ENCODE measurements at regions not wholly inside any gene's neighbourhood (a gene's known extent, or its start where the extent isn't known, plus 50 kb on each side); places are given as distances from the start of the nearest gene placed in this dataset.
A peak's percentile ranks its signal among the peaks of the same experiment; 100 is the strongest.

GRCh38 chr11:115869131-115869530 is 364.9 kb upstream of the CADM1 start:
- Histone ChIP-seq H4K20me1 (ENCODE audit: control insufficient read depth, extremely low read depth, insufficient read depth, low read length) (no peaks in the 10 kb centered on the region), H3K27me3 (ENCODE audit: control insufficient read depth, insufficient read depth, low read length) (no peaks in the 10 kb centered on the region), H3K4me2 (ENCODE audit: extremely low read depth, insufficient read depth, low read length) (no peak overlapping the region), H2AFZ (ENCODE audit: low read length) (no peak overlapping the region), H3K9me3 (ENCODE audit: control insufficient read depth, insufficient read depth, low read depth, low read length) (no peaks in the 10 kb centered on the region), H3K79me2 (ENCODE audit: control insufficient read depth, insufficient read depth, low read length) (no peaks in the 10 kb centered on the region), H3K4me3 (replicated peaks in 1 of 4; ENCODE audit: control extremely low read depth in 1 of 4, insufficient read depth in 1 of 4, low read depth in 3 of 4, low read length in 4 of 4) (no peak overlapping the region), H3K36me3 (ENCODE audit: control insufficient read depth, insufficient read depth, low read length) (no peaks in the 10 kb centered on the region), H3K27ac (ENCODE audit: insufficient read depth, low read length) (no peak overlapping the region), H3K9ac (ENCODE audit: insufficient read depth, low read length) (no peak overlapping the region), H3K4me1 (ENCODE audit: control insufficient read depth, extremely low read depth, insufficient read depth, low read length) (no peaks in the 10 kb centered on the region)
- DNase-seq (ENCODE audit: low read depth in 2 of 2): no peak
- no peak for TF ChIP-seq CTCF (conservative IDR thresholded peaks at IDR 0.05 in 1 of 2, IDR thresholded peaks at IDR 0.05 in 1 of 2; ENCODE audit: low read depth in 1 of 2, low read length in 2 of 2)
- no peak for TF ChIP-seq EZH2 (IDR thresholded peaks at IDR 0.05; ENCODE audit: low read length, missing control alignments)

- TF ChIP-seq CTCF (conservative IDR thresholded peaks at IDR 0.05 in 1 of 2, IDR thresholded peaks at IDR 0.05 in 1 of 2; ENCODE audit: low read depth in 1 of 2, low read length in 2 of 2): no peak
- no peak for TF ChIP-seq EZH2 (IDR thresholded peaks at IDR 0.05; ENCODE audit: low read length, missing control alignments)
- no peaks in the 10 kb centered on the region for H3K27me3 ChIP-seq (ENCODE audit: control insufficient read depth, insufficient read depth, low read length)
- H3K4me1 ChIP-seq (ENCODE audit: control insufficient read depth, extremely low read depth, insufficient read depth, low read length): no peaks in the 10 kb centered on the region
- no peaks in the 10 kb centered on the region for H3K9me3 ChIP-seq (ENCODE audit: control insufficient read depth, insufficient read depth, low read depth, low read length)
- H3K9ac ChIP-seq (ENCODE audit: insufficient read depth, low read length): no peak overlapping the region
- H3K27ac ChIP-seq (ENCODE audit: insufficient read depth, low read length): no peak overlapping the region
- no peaks in the 10 kb centered on the region for H3K79me2 ChIP-seq (ENCODE audit: control insufficient read depth, insufficient read depth, low read length)
- H4K20me1 ChIP-seq (ENCODE audit: control insufficient read depth, extremely low read depth, insufficient read depth, low read length): no peaks in the 10 kb centered on the region
- H3K4me2 ChIP-seq (ENCODE audit: extremely low read depth, insufficient read depth, low read length): no peak overlapping the region
- no peaks in the 10 kb centered on the region for H3K36me3 ChIP-seq (ENCODE audit: control insufficient read depth, insufficient read depth, low read length)
- no peak overlapping the region for H3K4me3 ChIP-seq (replicated peaks in 1 of 4; ENCODE audit: control extremely low read depth in 1 of 4, insufficient read depth in 1 of 4, low read depth in 3 of 4, low read length in 4 of 4)
- DNase-seq (ENCODE audit: low read depth in 2 of 2): peak in 1 of 2 donors; percentile 87
- H2AFZ ChIP-seq (ENCODE audit: low read length): no peak overlapping the region
These were observed 356.0 kb upstream of the CADM1 start for GRCh38 chr11:115860246-115860645.

GRCh38 chr11:115848611-115849010 is 344.4 kb upstream of the CADM1 start:
- TF ChIP-seq EZH2 (IDR thresholded peaks at IDR 0.05; ENCODE audit: low read length, missing control alignments) (no peak), CTCF (conservative IDR thresholded peaks at IDR 0.05 in 1 of 2, IDR thresholded peaks at IDR 0.05 in 1 of 2; ENCODE audit: low read depth in 1 of 2, low read length in 2 of 2) (no peak)
- no peaks in the 10 kb centered on the region for H4K20me1 ChIP-seq (ENCODE audit: control insufficient read depth, extremely low read depth, insufficient read depth, low read length)
- H3K9me3 ChIP-seq (ENCODE audit: control insufficient read depth, insufficient read depth, low read depth, low read length): no peaks in the 10 kb centered on the region
- no peaks in the 10 kb centered on the region for H3K79me2 ChIP-seq (ENCODE audit: control insufficient read depth, insufficient read depth, low read length)
- H3K4me3 ChIP-seq (replicated peaks in 1 of 4; ENCODE audit: control extremely low read depth in 1 of 4, insufficient read depth in 1 of 4, low read depth in 3 of 4, low read length in 4 of 4): no peak overlapping the region
- H3K4me1 ChIP-seq (ENCODE audit: control insufficient read depth, extremely low read depth, insufficient read depth, low read length): no peaks in the 10 kb centered on the region
- no peak overlapping the region for H3K27ac ChIP-seq (ENCODE audit: insufficient read depth, low read length)
- no peaks in the 10 kb centered on the region for H3K36me3 ChIP-seq (ENCODE audit: control insufficient read depth, insufficient read depth, low read length)
- no peak overlapping the region for H3K9ac ChIP-seq (ENCODE audit: insufficient read depth, low read length)
- peak in 1 of 2 donors; percentile 92 for DNase-seq (ENCODE audit: low read depth in 2 of 2)
- H2AFZ ChIP-seq (ENCODE audit: low read length): no peak overlapping the region
- no peaks in the 10 kb centered on the region for H3K27me3 ChIP-seq (ENCODE audit: control insufficient read depth, insufficient read depth, low read length)
- no peak overlapping the region for H3K4me2 ChIP-seq (ENCODE audit: extremely low read depth, insufficient read depth, low read length)
